ENCODE measurements at regions not wholly inside any gene's neighbourhood (a gene's known extent, or its start where the extent isn't known, plus 50 kb on each side); places are given as distances from the start of the nearest gene placed in this dataset.

DNA sequence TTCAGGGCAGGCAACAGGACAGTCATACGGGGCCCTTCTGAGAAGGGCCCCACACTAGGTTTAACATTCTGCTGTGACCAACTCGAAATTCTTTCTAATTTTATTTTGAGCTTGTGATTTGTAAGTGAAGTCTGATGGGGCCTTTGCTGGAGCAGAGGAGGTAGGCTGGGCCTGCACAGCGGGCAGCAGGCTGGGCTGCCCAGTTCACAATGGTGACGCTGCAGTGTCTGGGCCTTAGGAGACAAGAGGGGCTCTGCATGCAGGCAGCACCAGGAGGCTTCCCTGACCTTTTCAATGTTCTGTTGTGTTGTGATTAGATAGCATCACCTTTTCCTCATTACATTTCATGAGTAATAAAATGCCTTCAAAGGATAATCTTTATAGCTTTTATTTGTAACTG, 175.1 kb downstream of the CXCL12 start (continued):
- TF ChIP-seq, protein P1, sequence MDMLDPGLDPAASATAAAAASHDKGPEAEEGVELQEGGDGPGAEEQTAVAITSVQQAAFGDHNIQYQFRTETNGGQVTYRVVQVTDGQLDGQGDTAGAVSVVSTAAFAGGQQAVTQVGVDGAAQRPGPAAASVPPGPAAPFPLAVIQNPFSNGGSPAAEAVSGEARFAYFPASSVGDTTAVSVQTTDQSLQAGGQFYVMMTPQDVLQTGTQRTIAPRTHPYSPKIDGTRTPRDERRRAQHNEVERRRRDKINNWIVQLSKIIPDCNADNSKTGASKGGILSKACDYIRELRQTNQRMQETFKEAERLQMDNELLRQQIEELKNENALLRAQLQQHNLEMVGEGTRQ (IDR thresholded peaks at IDR 0.05; ENCODE audit: low read length): no peak
- no peak for TF ChIP-seq NANOG (IDR thresholded peaks at IDR 0.05; ENCODE audit: insufficient read depth, low read depth, low read length, poor library complexity, severe bottlenecking)

Measured in H1 (cell line).